Endodermal cell (in vitro differentiated cells): ENCODE measurements at regions not wholly inside any gene's neighbourhood (a gene's known extent, or its start where the extent isn't known, plus 50 kb on each side); places are given as distances from the start of the nearest gene placed in this dataset.

ENCODE experiments used
- DNase-seq: peaks from one replicate; pipeline ENCODE4 v3.0.0-alpha.2; 2017
- H3K27ac ChIP-seq: 2 replicates; pipeline ENCODE4 v1.5.1; 2013; ENCODE audit warnings: mild to moderate bottlenecking, low read depth, low read length, moderate library complexity
- H3K27me3 ChIP-seq: 2 replicates; pipeline ENCODE4 v1.6.1; 2013; ENCODE audit warnings: mild to moderate bottlenecking, low read length, moderate library complexity; ENCODE audit not compliant: insufficient read depth, control insufficient read depth, poor library complexity, severe bottlenecking
- H3K36me3 ChIP-seq: 2 replicates; pipeline ENCODE4 v1.7.0; 2013; ENCODE audit warnings: mild to moderate bottlenecking, low read length, moderate library complexity; ENCODE audit not compliant: control insufficient read depth, insufficient read depth
- H3K4me1 ChIP-seq: one replicate; pipeline ENCODE4 v1.7.0; 2013; ENCODE audit warnings: low read length; ENCODE audit not compliant: control insufficient read depth, insufficient read depth
- H3K4me3 ChIP-seq: 2 replicates; pipeline ENCODE4 v1.5.1; 2013; ENCODE audit warnings: mild to moderate bottlenecking, low read length, moderate library complexity
- H3K9ac ChIP-seq: 2 replicates; pipeline ENCODE4 v1.6.1; 2013; ENCODE audit warnings: mild to moderate bottlenecking, low read length, moderate library complexity; ENCODE audit not compliant: poor library complexity, severe bottlenecking; ENCODE audit errors: extremely low read depth
- H3K9me3 ChIP-seq: 2 replicates; pipeline ENCODE4 v1.6.1; 2013; ENCODE audit warnings: mild to moderate bottlenecking, low read length, moderate library complexity; ENCODE audit not compliant: control insufficient read depth
- H3K27ac Mint-ChIP-seq: 2 replicates; pipeline ENCODE4 v1.8.0; 2020; ENCODE audit warnings: mixed read lengths
- H3K27me3 Mint-ChIP-seq: 2 replicates; pipeline ENCODE4 v1.8.0; 2021; ENCODE audit warnings: mild to moderate bottlenecking, mixed read lengths; ENCODE audit not compliant: insufficient read depth
- H3K36me3 Mint-ChIP-seq: 2 replicates; pipeline ENCODE4 v1.8.0; 2020; ENCODE audit warnings: low read depth, mixed read lengths
- H3K4me1 Mint-ChIP-seq: 2 replicates; pipeline ENCODE4 v1.8.0; 2020; ENCODE audit warnings: mixed read lengths
- H3K4me3 Mint-ChIP-seq: 2 replicates; pipeline ENCODE4 v1.8.0; 2020; ENCODE audit warnings: mild to moderate bottlenecking, moderate library complexity, mixed read lengths
- H3K9me3 Mint-ChIP-seq: 2 replicates; pipeline ENCODE4 v1.8.0; 2020; ENCODE audit warnings: mild to moderate bottlenecking, mixed read lengths
- WGBS, 2 experiments: methylation state at CpG; one replicate each; pipeline versions ENCODE4 v1.1.5 to v1.1.7; 2013; ENCODE audit warnings: missing lambda C conversion rate in 2 of 2, mixed read lengths in 1 of 2; ENCODE audit not compliant: insufficient coverage in 1 of 2, insufficient read length in 1 of 2; 5-methylcytosine and 5-hydroxymethylcytosine counted together
- TF ChIP-seq, protein P1 (sequence below): fragments of 200-600 bp; sonication (generic); conservative IDR thresholded peaks from 2 replicates; pipeline ENCODE4 v1.5.0; 2021; ENCODE audit warnings: antibody characterized with exemption, mild to moderate bottlenecking

DNA sequence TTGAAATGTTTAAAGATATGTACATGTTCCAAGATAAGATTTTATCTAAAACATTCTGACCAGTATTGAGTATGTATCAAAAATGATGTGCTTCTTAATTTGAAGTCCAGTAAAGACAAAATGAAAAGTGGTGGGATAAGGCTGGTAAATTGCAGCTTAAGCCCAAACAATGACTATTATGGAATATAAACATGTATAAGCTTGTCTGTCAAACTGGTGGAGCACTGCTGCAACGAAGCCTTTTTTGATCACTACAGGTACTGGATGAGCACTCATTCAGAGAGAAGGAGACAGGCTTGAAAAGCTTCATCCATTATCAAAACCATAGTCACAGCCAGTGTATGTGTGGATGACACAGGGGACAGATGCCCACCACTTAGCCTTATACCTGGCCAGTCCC lies 138.4 kb downstream of the ATP23 start:
- H3K4me3 Mint-ChIP-seq = no peak overlapping the region
- no peak overlapping the region for H3K27ac Mint-ChIP-seq
- no peak for DNase-seq
- no peaks in the 10 kb centered on the region for H3K27me3 ChIP-seq
- 95% methylated on average over 1 of the region's 1 CpG; no CpG with 5 or more reads in 1 of the 2 experiments for WGBS, 2 experiments
- no peak overlapping the region for H3K9ac ChIP-seq
- no peaks in the 10 kb centered on the region for H3K36me3 Mint-ChIP-seq
- no peaks in the 10 kb centered on the region for H3K4me1 ChIP-seq
- no peaks in the 10 kb centered on the region for H3K36me3 ChIP-seq
- H3K4me1 Mint-ChIP-seq = peaks cover 11% of the 10 kb centered on the region
- no peak overlapping the region for H3K4me3 ChIP-seq
- TF ChIP-seq, protein P1, sequence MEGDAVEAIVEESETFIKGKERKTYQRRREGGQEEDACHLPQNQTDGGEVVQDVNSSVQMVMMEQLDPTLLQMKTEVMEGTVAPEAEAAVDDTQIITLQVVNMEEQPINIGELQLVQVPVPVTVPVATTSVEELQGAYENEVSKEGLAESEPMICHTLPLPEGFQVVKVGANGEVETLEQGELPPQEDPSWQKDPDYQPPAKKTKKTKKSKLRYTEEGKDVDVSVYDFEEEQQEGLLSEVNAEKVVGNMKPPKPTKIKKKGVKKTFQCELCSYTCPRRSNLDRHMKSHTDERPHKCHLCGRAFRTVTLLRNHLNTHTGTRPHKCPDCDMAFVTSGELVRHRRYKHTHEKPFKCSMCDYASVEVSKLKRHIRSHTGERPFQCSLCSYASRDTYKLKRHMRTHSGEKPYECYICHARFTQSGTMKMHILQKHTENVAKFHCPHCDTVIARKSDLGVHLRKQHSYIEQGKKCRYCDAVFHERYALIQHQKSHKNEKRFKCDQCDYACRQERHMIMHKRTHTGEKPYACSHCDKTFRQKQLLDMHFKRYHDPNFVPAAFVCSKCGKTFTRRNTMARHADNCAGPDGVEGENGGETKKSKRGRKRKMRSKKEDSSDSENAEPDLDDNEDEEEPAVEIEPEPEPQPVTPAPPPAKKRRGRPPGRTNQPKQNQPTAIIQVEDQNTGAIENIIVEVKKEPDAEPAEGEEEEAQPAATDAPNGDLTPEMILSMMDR = no peak
- H3K9me3 Mint-ChIP-seq = no peaks in the 10 kb centered on the region
- no peaks in the 10 kb centered on the region for H3K9me3 ChIP-seq
- H3K27me3 Mint-ChIP-seq = no peaks in the 10 kb centered on the region
- H3K27ac ChIP-seq = no peak overlapping the region

DNA sequence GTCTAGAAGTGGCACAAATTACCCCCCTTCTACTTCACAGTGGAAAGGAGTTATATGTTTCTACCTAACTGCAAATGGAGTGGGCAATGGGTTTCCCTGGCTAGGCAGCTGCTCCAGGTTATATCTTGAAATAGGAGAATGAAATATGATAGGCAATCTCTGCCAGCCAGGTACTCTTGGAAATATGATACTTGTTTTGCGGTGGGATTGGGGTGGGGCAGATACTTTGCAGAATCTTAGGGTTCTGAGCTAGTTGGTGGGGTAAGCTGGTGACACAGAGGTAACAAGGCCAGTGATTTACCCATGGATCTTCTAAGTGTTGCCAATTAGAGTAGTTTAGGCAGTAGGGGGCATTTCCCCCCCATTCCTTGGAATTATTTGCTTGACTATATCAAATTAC lies 140.1 kb downstream of the ATP23 start:
- H3K27me3 ChIP-seq = no peaks in the 10 kb centered on the region
- H3K27ac ChIP-seq = no peak overlapping the region
- H3K4me1 ChIP-seq = no peaks in the 10 kb centered on the region
- TF ChIP-seq, protein P1 = no peak
- H3K27me3 Mint-ChIP-seq = no peaks in the 10 kb centered on the region
- H3K9me3 Mint-ChIP-seq = peaks cover 4% of the 10 kb centered on the region
- no peak overlapping the region for H3K4me3 ChIP-seq
- peaks cover under 1% of the 10 kb centered on the region for H3K9me3 ChIP-seq
- H3K4me1 Mint-ChIP-seq = peaks cover 5% of the 10 kb centered on the region
- H3K9ac ChIP-seq = no peak overlapping the region
- WGBS, 2 experiments = 0% methylated on average over 1 of the region's 1 CpG
- no peaks in the 10 kb centered on the region for H3K36me3 ChIP-seq
- no peaks in the 10 kb centered on the region for H3K36me3 Mint-ChIP-seq
- no peak overlapping the region for H3K27ac Mint-ChIP-seq
- no peak overlapping the region for H3K4me3 Mint-ChIP-seq
- DNase-seq = no peak

DNA sequence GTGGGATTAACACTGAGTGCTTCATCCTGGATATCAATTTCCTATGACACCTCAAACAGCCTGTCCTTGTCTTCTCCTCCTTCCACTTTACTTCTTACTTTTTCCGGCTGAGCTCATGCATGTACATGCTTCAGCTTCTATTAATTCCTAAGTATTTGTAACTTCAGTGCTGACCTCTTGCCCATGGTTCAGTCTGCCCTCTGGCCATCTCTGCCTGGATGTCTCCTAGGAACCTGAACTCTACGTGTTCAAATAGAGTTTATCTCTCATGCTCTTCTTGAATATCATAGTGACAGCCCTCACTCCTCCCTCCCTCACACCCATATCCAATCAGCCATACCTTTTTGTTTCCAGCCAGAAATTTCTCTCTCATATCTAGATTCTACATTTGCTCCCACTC lies 141.6 kb downstream of the ATP23 start:
- Mint-ChIP-seq H3K36me3 (no peaks in the 10 kb centered on the region), H3K27me3 (peaks cover 3% of the 10 kb centered on the region), H3K27ac (no peak overlapping the region), H3K4me3 (no peak overlapping the region), H3K9me3 (peaks cover 11% of the 10 kb centered on the region), H3K4me1 (peaks cover 12% of the 10 kb centered on the region)
- Histone ChIP-seq H3K4me3 (no peak overlapping the region), H3K27ac (no peak overlapping the region), H3K4me1 (no peaks in the 10 kb centered on the region), H3K27me3 (no peaks in the 10 kb centered on the region), H3K9me3 (peaks cover 9% of the 10 kb centered on the region), H3K36me3 (no peaks in the 10 kb centered on the region), H3K9ac (no peak overlapping the region)
- TF ChIP-seq, protein P1 = no peak
- WGBS, 2 experiments = 88 to 94% methylated on average over 2 of the region's 2 CpGs
- no peak for DNase-seq
